ENCODE measurements at regions not wholly inside any gene's neighbourhood (a gene's known extent, or its start where the extent isn't known, plus 50 kb on each side); places are given as distances from the start of the nearest gene placed in this dataset.

DNA sequence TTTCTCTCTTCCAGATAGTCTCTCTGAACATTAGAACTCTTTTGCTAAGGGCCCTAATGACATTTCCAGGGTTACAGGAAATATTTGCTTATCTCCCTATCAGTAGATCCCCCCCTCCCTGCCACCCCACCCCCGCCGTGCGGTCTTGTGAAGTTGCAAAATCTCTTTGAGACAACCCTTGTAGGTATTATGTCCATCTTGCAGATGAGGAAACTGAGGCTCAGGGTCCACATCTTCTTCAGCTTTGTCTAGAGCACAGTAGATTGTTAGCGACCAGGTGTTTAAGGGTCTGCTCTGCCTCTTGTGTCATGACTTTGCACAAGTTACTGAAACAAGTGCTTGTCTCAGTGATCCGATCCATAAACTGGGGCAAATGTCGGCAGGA lies 65.8 kb upstream of the GATA6 start:
- TF ChIP-seq, protein P1, sequence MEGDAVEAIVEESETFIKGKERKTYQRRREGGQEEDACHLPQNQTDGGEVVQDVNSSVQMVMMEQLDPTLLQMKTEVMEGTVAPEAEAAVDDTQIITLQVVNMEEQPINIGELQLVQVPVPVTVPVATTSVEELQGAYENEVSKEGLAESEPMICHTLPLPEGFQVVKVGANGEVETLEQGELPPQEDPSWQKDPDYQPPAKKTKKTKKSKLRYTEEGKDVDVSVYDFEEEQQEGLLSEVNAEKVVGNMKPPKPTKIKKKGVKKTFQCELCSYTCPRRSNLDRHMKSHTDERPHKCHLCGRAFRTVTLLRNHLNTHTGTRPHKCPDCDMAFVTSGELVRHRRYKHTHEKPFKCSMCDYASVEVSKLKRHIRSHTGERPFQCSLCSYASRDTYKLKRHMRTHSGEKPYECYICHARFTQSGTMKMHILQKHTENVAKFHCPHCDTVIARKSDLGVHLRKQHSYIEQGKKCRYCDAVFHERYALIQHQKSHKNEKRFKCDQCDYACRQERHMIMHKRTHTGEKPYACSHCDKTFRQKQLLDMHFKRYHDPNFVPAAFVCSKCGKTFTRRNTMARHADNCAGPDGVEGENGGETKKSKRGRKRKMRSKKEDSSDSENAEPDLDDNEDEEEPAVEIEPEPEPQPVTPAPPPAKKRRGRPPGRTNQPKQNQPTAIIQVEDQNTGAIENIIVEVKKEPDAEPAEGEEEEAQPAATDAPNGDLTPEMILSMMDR (IDR thresholded peaks at IDR 0.05; ENCODE audit: borderline replicate concordance, extremely low read depth, low read length, poor library complexity, severe bottlenecking) = no peak
- TF ChIP-seq EZH2 (IDR thresholded peaks at IDR 0.05; ENCODE audit: borderline replicate concordance, low read depth, low read length, severe bottlenecking) = no peak
